ENCODE measurements at regions not wholly inside any gene's neighbourhood (a gene's known extent, or its start where the extent isn't known, plus 50 kb on each side); places are given as distances from the start of the nearest gene placed in this dataset.

DNA sequence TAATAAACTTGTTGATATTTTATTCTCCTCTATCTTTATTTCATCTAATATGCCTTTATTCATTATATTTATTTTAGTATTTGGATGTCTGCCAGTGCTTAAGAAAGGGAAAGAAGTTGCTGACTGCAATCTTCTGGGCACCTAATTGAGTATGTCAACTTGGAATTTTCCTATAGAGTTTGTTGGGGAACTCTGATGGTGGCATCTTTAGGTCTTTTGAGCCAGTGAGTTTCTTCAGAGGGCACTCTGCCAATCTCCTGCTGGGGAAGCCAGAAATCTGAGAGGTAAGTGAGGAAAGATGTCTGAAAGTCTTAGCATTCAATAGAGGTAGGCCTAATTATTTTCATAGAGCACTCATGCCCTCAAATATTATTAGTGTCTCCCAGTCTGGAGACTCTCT is 475.0 kb downstream of the GABRG1 start:
- FAIRE-seq (no peak), DNase-seq (ENCODE audit: low spot score in 2 of 2) (no peak)

DNA sequence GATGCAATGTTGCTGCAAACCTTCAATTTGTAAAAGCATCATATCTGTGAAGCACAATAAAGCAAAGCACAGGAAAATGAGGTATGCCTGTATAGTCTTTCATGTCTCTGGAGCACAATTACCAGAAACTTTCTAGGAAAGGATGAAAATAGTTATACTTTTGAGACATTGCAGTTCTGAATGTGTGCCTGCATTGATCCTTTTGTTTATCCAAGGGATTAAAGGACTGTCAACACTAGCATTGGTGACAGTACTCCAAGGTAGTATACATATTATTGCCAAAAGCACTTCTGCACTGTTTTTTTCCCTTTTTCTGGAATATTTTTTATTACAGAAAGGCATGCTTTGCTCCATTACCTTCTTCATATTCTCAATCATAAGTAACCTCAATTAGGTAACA is 476.0 kb downstream of the GABRG1 start:
- FAIRE-seq (no peak), DNase-seq (ENCODE audit: low spot score in 2 of 2) (no peak)

DNA sequence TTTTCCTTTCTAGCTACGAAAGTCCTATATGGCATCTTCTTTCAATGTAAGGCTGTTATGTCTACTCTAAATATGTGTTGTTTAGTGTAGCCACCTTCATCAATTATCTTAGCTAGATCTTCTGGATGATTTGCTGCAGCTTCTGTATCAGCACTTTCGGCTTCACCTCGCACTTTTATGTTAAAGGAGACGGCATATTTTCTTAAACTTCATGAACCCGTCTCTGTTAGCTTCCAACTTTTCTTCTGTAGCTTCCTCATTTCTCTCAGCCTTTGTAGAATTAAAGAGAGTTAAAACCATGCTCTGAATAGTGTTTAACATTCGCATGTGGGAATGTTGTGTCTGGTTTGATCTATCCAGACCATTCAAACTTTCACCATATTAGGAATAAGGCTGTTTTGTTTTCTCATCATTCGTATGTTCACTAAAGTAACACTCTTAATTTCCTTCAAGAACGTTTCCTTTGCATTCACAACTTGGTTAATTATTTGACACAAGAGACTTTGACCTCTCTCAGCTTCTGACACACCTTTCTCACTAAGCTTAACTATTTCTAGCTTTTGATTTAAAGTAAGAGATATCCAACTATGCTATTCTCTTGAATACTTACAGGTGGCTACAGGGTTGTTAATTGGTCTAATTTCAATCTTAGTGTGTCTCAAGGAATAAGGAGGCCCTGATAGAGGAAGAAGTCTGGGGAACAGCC is 476.8 kb downstream of the GABRG1 start:
- FAIRE-seq (no peak), DNase-seq (ENCODE audit: low spot score in 2 of 2) (no peak)

DNA sequence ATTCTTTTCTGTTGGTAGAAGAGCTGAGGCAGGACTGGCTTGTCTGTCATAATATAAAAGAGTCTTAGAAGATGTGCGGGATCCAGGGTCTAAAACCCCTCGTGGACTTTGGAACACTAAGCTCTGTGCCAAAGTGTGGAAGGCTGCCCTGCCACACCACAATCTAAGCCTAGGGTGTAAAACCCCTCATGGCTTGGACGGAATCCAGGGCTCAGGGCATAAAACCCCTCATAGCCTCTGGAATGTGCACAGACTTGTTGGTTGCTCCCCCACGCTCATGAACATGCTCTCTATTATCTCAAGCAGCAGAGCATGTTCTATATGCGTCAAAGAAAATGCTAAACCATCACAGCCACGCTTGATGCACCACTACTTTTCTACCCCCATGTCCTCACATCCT is 483.6 kb downstream of the GABRG1 start:
- FAIRE-seq: no peak

DNA sequence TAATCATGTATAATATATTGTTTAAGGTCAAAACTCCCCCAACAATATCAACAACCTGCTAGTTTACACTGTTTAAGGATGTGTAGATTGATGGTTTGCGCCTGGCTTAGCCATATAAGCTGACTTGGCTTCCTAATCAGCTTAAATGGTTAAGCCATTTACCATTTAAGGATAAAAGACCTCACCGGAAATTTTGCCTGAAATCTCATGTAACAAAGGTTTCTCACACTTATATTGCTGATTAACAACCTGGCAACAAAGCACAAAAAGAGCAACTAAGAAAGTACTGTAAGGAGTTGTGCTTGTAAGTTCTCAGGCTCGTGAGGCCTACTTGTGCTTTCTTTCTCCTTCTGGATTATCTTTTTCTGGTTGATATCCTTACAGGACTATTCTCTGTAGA is 485.2 kb downstream of the GABRG1 start:
- FAIRE-seq: no peak
- no peak for DNase-seq (ENCODE audit: low spot score in 2 of 2)

More for the DNA sequence above, 483.6 kb downstream of the GABRG1 start:
- no peak for DNase-seq (ENCODE audit: low spot score in 2 of 2)

DNA sequence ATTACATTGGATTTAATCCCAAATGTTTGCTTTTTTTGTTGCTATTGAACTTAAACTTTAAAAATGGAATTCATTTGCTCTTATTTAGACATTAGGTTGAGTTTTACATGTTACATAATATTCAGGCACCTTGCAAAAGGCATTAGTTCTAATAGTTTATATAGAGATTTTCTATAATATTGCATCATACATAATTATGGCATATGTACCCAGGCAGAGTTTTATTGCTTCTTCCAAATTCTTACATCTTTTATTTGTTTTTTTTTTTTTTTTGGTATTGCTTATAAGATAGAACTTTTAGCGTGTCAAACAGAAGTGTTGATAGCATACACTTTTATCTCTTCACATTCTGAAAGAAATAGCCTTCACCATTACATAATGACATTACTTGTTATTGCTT is 487.7 kb downstream of the GABRG1 start:
- DNase-seq (ENCODE audit: low spot score in 2 of 2): no peak
- no peak for FAIRE-seq

DNA sequence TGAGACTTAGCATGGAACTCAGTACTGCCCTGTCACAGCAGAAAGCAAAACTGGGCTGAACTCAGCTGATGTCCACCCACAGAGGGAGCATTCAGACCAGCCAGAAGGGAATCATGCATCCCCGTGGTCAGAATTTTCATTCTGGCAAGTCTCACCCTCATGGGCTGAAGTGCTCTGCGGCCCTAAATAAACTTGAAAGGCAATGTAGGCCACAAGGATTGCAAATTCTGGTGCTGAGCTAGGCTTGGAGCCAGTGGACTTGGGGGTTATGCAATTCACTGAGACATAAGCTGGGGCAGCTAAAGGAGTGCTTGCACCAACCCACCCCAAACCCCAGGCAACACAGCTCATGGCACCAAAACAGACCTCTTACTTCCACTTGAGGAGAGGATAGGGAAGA is 494.1 kb downstream of the GABRG1 start:
- no peak for DNase-seq (ENCODE audit: low spot score in 2 of 2)
- no peak for FAIRE-seq

DNA sequence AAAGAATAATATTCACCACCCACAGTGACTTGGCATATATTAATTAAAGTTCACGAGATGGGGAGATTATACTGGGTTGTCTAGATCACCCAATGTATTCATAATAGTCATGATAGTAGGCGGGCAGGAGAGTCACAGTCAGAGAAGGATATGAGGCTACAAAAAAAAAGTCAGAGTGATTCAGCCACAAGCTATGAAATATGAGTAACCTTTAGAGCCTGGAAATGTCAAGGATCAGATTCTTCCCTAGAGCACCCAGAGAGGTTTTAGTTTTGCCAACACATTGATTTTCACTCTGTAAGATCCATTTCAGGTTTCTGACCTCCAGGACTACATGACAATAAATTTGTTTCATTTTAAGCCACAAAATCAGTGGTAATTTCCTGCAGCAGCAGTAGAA is 501.9 kb downstream of the GABRG1 start:
- DNase-seq (ENCODE audit: low spot score in 2 of 2) (no peak), FAIRE-seq (no peak)

DNA sequence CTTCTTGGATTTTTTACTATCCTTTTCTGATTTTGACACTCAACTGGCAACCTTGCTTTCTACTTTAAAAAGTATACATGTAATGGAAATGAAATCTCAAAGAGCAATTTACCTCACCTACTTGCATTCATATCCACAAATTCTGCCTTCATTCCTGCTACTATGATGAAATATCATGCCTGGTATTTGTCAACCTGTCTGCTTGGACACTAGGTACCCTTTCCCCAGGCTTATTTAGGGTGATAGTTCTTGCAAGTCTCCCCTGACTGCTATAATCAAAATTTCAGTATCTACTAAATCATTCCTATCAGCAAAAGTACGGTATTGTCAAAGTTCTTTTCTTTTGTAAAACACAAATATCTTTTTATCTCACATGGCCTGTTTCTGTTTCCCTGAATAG is 503.0 kb downstream of the GABRG1 start:
- no peak for FAIRE-seq
- DNase-seq (ENCODE audit: low spot score in 2 of 2): no peak

DNA sequence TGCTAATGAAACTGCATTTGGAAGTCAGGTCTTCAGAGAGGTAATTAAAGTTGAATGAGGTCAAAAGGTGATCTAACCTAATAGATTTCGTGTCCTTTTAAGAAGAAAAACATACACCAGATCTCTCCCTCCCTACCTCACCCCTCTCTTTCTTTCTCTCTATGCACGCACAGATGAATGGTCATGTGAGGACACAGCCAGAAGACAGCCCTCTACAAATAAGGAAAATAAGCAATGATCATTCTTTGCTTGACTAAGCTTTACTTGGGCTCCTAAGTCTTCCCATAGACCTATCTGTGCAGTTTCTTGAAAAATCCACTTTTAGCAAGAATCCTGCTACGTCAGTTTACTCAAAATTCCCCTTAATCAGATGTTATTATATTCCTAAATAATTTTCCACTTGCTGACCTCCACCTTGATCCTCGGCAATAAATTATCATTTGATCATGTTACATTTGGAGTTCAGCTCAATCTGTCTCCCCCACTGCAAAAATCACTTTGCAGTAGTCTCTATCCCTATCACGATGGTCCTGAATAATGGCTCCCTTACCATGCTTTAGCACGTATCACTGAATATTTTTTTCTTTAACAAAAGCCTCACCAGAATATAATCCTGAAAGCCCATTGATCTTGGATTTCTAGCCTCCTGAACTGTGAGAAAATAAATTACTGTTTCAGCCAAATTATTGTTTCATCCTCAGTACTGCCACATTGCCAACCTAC is 527.3 kb downstream of the GABRG1 start:
- DNase-seq (ENCODE audit: low spot score in 2 of 2) (no peak), FAIRE-seq (no peak)

DNA sequence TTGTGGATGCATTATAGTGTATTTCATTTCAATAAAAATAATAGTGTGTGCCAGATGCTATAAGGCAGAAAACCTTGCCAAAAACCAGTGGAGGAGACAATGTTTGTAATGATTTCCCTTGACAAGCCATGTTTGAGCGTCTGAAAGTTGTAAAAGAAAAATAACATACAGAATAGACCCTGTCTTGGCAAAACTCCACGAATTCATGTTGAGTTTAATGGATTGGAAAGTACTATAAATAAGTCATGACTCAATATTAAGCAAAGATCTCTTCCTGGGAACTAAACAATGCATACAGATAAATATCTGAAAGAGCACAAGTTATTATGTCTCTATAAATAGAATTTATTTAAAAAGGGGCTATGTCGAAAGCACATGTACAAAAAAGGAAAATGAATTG is 543.5 kb downstream of the GABRG1 start:
- FAIRE-seq: no peak
- DNase-seq (ENCODE audit: low spot score in 2 of 2): no peak

DNA sequence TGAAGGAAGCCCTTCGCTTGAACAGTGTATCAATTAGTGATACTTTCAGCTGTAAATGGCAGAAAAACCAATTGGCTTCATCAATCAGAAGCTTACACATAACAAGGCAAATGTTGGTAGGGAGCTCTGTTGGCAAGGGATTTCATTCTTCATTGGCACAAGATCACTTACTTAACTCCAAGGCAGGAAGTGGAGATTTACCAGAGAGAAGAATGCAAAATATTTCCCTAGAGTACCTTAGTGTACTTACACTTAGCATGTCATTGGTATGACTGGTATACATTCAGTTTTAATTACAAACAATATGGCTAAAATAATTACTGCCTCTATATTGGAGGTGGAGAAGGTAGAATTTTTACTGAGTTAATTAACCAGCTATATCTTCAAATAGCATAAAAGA is 545.0 kb downstream of the GABRG1 start:
- DNase-seq (ENCODE audit: low spot score in 2 of 2): no peak
- FAIRE-seq: no peak

DNA sequence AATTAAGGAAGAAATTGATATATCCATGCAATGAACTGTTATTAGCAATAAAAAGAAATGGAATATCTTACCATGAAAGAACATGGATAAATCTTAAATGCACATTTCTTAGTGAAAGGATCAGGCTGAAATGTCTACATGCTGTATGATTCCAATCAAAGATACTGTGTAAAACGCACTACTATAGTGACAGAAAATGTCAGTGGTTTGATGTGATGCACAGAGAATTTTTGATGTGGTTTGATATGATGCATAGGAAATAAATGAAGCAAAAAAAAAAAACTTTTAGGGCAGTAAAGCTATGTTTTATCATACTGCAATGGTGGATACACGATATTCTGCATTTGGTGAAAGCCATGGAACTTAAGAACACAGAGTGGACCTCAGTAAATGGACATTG is 547.6 kb downstream of the GABRG1 start:
- DNase-seq (ENCODE audit: low spot score in 2 of 2): no peak
- FAIRE-seq: no peak

DNA sequence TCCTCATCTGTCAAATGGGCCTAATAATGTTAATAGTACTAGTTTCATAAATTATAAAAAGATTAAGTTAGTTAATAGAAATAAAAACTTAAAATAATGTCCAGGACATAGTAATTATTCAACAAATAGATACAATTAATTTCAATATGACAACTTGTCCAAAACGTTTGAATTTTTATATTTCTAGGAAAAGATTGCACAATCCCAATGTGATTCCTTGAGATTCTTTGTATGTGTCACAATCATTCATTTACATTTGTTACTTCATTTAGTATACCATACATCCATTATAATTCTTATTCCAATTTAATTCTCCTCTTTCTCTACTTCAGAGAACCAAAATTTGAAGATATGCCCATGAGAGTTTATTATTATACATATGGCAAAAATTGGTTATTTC is 554.2 kb downstream of the GABRG1 start:
- no peak for DNase-seq (ENCODE audit: low spot score in 2 of 2)
- no peak for FAIRE-seq

DNA sequence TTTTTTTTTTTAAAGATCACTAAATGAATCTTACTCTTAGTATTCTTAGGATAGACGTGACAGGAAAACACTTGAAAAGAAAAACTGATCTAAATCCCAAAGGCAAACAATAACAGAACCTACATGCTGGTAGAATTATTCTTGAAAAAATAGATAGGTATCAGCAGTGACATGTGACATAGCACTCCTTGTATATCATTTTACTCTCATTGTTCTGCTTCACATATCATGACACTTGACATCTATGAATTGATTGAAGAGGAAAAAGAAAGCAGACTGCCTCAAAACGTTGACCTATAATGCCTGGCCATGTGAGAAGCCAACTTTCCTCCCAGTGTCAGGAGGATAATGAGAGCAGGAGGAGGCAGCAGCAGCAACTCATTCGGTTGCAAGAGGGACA is 555.2 kb downstream of the GABRG1 start:
- no peak for DNase-seq (ENCODE audit: low spot score in 2 of 2)
- no peak for FAIRE-seq

DNA sequence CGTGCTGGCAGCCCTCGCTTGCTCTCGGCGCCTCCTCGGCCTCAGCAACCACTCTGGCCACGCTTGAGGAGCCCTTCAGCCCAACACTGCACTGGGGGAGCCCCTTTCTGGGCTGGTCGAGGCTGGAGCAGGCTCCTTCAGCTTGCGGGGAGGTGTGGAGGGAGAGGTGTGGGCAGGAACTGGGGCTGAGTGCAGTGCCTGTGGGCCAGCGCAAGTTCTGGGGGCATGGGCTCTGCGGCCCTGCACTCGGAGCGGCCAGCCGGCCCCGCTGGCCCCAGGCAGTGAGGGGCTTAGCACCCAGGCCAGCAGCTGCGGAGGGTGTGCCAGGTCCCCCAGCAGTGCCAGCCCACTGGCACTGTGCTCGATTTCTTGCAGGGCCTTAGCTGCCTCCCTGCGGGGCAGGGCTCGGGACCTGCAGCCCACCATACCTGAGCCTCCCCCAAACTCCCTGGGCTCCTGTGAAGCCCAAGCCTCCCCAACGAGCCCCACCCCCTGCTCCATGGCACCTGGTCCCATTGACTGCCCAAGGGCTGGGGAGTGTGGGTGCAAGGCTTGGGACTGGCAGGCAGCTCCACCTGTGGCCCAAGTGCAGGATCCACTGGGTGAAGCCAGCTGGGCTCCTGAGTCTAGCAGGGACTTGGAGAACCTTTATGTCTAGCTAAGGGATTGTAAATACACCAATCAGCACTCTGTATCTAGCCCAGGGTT is 556.8 kb downstream of the GABRG1 start:
- DNase-seq (ENCODE audit: low spot score in 2 of 2): no peak
- FAIRE-seq: no peak

DNA sequence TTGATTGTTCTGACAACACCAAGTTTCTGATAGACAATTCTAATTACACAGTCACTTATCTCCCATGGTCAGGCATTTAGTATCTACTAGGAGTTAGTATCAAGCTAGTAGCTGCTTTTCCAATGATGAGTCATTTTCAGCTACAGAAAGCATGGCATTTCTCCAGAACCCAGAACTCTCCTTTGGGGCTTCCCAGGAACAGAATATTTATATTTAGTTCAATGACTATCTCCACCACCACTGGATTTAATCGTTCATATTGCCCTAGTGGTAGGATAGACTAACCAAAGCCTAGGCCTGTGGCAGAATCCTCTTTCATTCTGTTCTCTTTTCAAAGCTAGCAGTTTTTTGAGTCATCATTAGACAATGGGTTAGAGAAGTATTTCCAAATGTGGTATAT is 569.4 kb downstream of the GABRG1 start:
- no peak for DNase-seq (ENCODE audit: low spot score in 2 of 2)
- no peak for FAIRE-seq

DNA sequence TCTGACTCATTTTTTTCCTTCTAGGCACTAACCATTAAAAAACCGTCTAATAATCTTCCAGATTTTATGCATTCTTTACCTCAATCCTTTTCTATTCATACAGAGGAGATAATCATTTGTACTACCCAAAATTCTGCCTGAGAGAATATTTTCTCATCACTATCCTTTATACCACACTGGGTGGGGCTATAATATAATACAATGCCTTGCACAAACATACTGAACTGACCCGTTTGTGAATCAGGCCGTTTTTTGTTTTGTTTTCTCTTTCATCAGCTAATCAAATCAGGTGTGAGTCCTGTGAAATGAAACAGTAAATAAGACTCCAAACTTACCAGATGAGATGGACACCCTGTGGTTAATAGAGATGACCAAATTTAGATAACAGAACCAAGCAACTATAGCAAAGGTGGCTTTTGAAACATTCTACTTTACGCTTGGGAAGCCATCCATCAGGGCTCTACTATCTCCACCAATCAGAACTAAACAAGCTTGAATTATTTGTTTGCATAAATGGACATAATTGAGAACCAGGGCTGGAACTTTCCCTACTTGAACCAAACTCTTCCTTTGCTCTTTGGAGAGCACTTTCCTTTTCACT is 573.0 kb downstream of the GABRG1 start:
- no peak for FAIRE-seq

DNA sequence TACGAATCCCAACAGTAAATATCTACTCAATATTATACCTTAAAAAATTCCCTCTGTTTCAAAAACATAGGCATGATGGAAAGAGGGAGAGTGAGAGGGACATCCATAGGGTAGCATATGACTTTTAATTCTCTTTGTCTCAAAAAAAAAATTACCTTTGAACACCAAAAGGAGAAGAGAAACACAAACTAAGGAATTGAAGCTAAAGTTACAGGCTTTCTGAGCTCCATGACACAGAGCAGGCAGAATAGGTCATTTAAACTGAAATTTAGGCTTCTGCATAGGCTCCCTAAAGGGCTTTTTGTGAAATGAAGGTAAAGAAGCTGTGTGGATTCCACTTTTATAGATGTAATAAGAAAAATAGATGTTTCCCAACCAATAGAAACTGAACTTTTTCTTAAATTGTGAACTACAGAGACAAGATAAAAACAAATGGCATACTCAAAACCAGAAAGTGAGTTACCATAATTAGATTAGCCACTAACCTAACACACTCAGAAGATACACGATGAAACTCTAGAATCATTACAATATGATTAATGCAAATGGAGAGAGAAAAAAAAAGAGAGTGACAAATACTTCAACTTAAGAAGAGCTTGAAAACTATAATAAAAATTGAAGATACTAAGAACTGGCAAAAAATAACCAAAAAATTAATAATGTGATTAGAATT is 584.6 kb downstream of the GABRG1 start:
- FAIRE-seq (no peak), DNase-seq (ENCODE audit: low spot score in 2 of 2) (no peak)

More for the DNA sequence above, 573.0 kb downstream of the GABRG1 start:
- DNase-seq (ENCODE audit: low spot score in 2 of 2): no peak

DNA sequence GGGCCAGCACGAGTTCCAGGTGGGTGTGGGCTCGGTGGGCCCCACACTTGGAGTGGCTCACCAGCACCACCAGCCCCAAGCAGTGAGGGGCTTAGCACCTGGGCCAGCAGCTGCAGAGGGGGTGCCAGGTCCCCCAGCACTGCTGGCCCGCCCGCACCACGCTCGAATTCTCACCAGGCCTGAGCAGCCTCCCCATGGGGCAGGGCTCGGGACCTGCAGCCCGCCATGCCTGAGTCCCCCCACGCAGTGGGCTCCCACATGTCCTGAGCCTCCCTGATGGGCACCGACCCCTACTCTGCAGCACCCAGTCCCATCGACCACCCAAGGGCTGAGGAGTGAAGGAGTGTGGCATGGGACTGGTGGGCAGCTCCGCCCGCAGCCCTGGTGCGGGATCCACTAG is 593.4 kb downstream of the GABRG1 start:
- no peak for FAIRE-seq
- no peak for DNase-seq (ENCODE audit: low spot score in 2 of 2)

DNA sequence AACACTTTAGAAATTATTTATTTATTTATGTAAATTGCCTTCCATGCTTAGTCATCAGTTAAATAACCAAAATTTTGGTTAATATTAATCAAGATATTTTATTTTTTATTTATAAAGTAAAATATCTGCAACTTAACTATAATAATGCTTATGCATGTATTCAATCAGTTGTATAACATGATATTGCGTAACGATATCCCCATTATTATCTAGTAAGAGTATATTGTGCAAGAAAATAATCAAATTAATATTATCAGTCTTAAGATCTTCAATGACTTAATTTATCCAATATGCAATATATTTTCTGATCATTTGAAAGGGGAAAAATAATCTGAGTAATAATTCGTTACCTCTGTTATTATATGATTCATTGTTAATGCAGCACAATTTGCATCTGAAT is 596.7 kb downstream of the GABRG1 start:
- DNase-seq (ENCODE audit: low spot score in 2 of 2) (no peak), FAIRE-seq (peak; percentile 60)

Measured in frontal cortex (tissue), 3 donors.